Calu3 (cell line): ENCODE measurements at regions not wholly inside any gene's neighbourhood (a gene's known extent, or its start where the extent isn't known, plus 50 kb on each side); places are given as distances from the start of the nearest gene placed in this dataset.

Experiments
- BruUV-seq: library from RNA; stranded (reverse); fragments of 400-500 nt; replicated peaks from 2 replicates; lab custom pipeline; 2021; lab: Mats Ljungman, UMichigan
- CTCF ChIA-PET: fragments of 300-600 bp; sonication (Branson Sonifier 250); formaldehyde crosslinking; loops from one replicate; lab custom pipeline; 2022; ENCODE audit warnings: antibody characterized with exemption; lab: Charles Lee
- DNase-seq: peaks from one replicate; pipeline ENCODE4 v3.0.0; 2022
- H3K27ac Mint-ChIP-seq: one replicate; pipeline ENCODE4 v1.8.0; 2022; ENCODE audit warnings: mixed read lengths; ENCODE audit not compliant: unreplicated experiment
- H3K27me3 Mint-ChIP-seq: one replicate; pipeline ENCODE4 v1.8.0; 2022; ENCODE audit warnings: mixed read lengths; ENCODE audit not compliant: unreplicated experiment
- H3K36me3 Mint-ChIP-seq: one replicate; pipeline ENCODE4 v1.8.0; 2022; ENCODE audit warnings: mild to moderate bottlenecking, moderate library complexity, mixed read lengths; ENCODE audit not compliant: insufficient read depth, unreplicated experiment
- H3K4me1 Mint-ChIP-seq: one replicate; pipeline ENCODE4 v1.8.0; 2022; ENCODE audit warnings: mild to moderate bottlenecking, low read depth, mixed read lengths; ENCODE audit not compliant: unreplicated experiment
- H3K4me3 Mint-ChIP-seq: one replicate; pipeline ENCODE4 v1.8.0; 2022; ENCODE audit warnings: mild to moderate bottlenecking, low read depth, moderate library complexity, mixed read lengths; ENCODE audit not compliant: unreplicated experiment
- H3K9me3 Mint-ChIP-seq: one replicate; pipeline ENCODE4 v1.8.0; 2022; ENCODE audit warnings: low read depth, mixed read lengths; ENCODE audit not compliant: unreplicated experiment
- intact Hi-C: fragments of 100-400 bp; cut with micrococcal nuclease; formaldehyde crosslinking; loops from one replicate; pipeline ENCODE4 v1.10.0; 2022; ENCODE audit not compliant: unreplicated experiment
- TF ChIP-seq, protein P1 (sequence below): fragments of 200-600 bp; IDR thresholded peaks from one replicate; pipeline ENCODE4 v1.8.0; 2022; ENCODE audit warnings: antibody characterized with exemption; ENCODE audit not compliant: unreplicated experiment

DNA sequence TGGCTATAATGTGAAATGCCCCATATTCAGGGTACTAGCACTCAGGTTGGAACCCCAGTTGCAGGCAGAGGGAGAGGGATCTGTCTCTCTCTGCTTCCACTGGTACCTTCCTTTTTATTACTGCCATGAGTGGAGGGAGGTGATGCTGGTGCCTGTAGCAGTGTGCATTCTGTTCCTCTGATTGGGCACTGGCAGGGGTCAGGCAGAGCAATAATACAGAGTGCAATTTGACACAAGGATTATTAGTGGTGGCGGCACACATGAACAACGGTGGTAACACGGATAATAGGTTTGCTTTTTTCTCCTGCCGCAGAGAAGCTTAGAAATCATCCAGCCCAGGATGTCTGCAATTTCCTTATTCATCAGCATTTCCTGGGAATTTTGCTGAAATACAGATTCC, 525.7 kb downstream of the SLC4A3 start:
- no peak overlapping the region for H3K4me3 Mint-ChIP-seq
- no peaks in the 10 kb centered on the region for H3K27me3 Mint-ChIP-seq
- H3K9me3 Mint-ChIP-seq, result no peaks in the 10 kb centered on the region
- TF ChIP-seq, protein P1, sequence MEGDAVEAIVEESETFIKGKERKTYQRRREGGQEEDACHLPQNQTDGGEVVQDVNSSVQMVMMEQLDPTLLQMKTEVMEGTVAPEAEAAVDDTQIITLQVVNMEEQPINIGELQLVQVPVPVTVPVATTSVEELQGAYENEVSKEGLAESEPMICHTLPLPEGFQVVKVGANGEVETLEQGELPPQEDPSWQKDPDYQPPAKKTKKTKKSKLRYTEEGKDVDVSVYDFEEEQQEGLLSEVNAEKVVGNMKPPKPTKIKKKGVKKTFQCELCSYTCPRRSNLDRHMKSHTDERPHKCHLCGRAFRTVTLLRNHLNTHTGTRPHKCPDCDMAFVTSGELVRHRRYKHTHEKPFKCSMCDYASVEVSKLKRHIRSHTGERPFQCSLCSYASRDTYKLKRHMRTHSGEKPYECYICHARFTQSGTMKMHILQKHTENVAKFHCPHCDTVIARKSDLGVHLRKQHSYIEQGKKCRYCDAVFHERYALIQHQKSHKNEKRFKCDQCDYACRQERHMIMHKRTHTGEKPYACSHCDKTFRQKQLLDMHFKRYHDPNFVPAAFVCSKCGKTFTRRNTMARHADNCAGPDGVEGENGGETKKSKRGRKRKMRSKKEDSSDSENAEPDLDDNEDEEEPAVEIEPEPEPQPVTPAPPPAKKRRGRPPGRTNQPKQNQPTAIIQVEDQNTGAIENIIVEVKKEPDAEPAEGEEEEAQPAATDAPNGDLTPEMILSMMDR, result no peak
- DNase-seq, result no peak
- no peaks in the 10 kb centered on the region for H3K36me3 Mint-ChIP-seq
- CTCF ChIA-PET, result no interaction called here
- no TSS peak for BruUV-seq
- no peak overlapping the region for H3K27ac Mint-ChIP-seq
- intact Hi-C loops, result no loop called here
- peaks cover 9% of the 10 kb centered on the region for H3K4me1 Mint-ChIP-seq

DNA sequence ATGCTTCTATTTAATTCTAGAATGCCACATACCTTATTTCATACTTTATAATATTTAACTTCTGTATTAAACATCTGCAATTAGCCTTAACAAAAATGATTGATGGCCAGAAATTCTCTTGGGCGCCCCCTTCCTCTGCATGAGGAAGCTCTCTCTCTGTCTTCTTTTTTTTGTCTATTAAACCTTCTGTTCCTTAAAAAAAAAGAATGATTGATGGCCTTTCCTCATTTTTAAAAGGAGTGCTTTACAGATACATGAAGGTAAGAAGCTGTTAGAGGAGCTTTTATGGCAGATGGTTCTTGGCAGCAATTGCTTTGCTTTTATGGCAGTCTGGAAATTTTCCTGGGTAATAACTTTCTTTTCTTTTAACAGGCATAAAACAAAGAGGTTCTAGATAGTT, 526.9 kb downstream of the SLC4A3 start:
- Mint-ChIP-seq H3K27ac (no peak overlapping the region), H3K9me3 (no peaks in the 10 kb centered on the region), H3K36me3 (no peaks in the 10 kb centered on the region), H3K4me1 (peaks cover 9% of the 10 kb centered on the region), H3K4me3 (no peak overlapping the region), H3K27me3 (no peaks in the 10 kb centered on the region)
- no TSS peak for BruUV-seq
- CTCF ChIA-PET, result interaction anchor here (0.5 kb wide), 1 partner anchor 949 kb away, joined by 4 read pairs; no protein-coding TSS in a partner anchor
- TF ChIP-seq, protein P1, result no peak
- intact Hi-C loops, result no loop called here
- DNase-seq, result no peak

DNA sequence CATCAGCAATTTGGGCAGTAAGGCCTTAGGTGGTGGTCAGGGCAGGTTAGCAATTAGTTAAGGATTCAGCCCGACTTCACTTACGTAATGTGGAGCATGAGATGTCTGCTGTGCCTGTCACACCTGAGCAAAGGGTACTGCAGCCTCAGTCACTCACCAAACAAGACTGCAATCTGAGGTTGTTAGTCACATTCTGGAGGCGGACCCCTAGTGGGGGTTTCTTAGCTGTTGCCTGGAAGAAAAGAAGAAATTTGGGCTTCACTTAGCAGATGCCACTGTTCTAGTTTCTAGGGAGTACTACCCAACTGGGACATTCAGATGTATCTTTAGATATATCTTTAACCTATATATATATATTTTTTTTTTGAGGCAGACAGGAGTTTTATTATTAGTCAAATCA, 529.9 kb downstream of the SLC4A3 start:
- CTCF ChIA-PET, result no interaction called here

DNA sequence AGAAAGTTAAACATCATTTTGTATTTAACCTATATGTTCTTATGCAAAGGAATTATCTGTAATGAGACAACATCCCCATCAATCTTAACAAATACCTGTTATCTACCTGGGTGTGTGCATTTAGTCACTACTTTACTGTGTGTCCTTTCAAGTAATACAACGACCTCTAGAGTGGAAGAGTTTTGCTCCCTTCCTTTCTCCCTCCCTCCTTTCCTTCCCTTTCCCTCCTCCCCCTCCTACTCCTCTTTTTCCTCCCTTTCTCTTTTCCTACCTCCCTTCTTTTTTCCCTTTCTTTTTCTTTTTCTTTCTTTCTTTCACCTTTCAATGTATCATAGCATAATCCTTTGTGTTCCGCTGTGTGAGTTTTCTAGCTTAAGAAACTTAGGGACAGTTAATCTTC, 532.3 kb downstream of the SLC4A3 start:
- intact Hi-C loops, result no loop called here
- H3K9me3 Mint-ChIP-seq, result no peaks in the 10 kb centered on the region
- no peaks in the 10 kb centered on the region for H3K27me3 Mint-ChIP-seq
- TF ChIP-seq, protein P1, result no peak
- no peak for DNase-seq
- no peak overlapping the region for H3K27ac Mint-ChIP-seq
- CTCF ChIA-PET, result no interaction called here
- H3K36me3 Mint-ChIP-seq, result no peaks in the 10 kb centered on the region
- no TSS peak for BruUV-seq
- no peak overlapping the region for H3K4me3 Mint-ChIP-seq
- no peaks in the 10 kb centered on the region for H3K4me1 Mint-ChIP-seq

More for the DNA sequence above, 529.9 kb downstream of the SLC4A3 start:
- intact Hi-C loops, result no loop called here
- BruUV-seq, result no TSS peak
- no peak overlapping the region for H3K4me3 Mint-ChIP-seq
- DNase-seq, result no peak
- no peaks in the 10 kb centered on the region for H3K36me3 Mint-ChIP-seq
- no peaks in the 10 kb centered on the region for H3K4me1 Mint-ChIP-seq
- H3K9me3 Mint-ChIP-seq, result no peaks in the 10 kb centered on the region
- no peaks in the 10 kb centered on the region for H3K27me3 Mint-ChIP-seq
- H3K27ac Mint-ChIP-seq, result no peak overlapping the region
- TF ChIP-seq, protein P1, result no peak
